ENCODE measurements at regions not wholly inside any gene's neighbourhood (a gene's known extent, or its start where the extent isn't known, plus 50 kb on each side); places are given as distances from the start of the nearest gene placed in this dataset.

DNA sequence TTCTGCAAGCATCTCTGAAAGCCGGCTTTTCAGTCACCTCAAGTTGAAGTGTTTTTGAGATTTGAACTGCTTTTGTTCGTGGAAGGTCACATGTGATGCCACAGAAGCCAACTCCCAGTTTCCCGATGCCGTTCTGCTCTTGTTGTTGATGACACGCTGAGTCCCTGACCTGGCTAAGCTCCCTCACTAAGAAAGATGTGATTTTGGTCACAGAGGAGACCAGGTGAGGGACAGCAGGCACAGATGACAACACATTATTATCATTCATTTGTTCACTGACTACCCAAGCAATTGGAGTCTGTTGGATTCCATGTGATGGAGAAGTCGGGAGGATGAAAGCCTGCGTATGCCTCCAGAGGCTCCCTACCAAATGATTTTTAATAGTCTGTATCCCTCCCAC is 822.4 kb upstream of the RBFOX1 start:
- Histone ChIP-seq H3K27me3 (no peaks in the 10 kb centered on the region), H3K9me3 (no peaks in the 10 kb centered on the region), H3K36me3 (no peaks in the 10 kb centered on the region), H3K4me1 (no peaks in the 10 kb centered on the region), H3K27ac (no peak overlapping the region), H3K4me3 (no peak overlapping the region)
- DNase-seq (ENCODE audit: low spot score) = no peak
- no peak for TF ChIP-seq CTCF (IDR thresholded peaks at IDR 0.05)

GRCh38 chr16:6499413-6499812 is 833.2 kb upstream of the RBFOX1 start:
- H3K36me3 ChIP-seq = no peaks in the 10 kb centered on the region
- no peaks in the 10 kb centered on the region for H3K27me3 ChIP-seq
- TF ChIP-seq CTCF (IDR thresholded peaks at IDR 0.05) = no peak
- no peak overlapping the region for H3K4me3 ChIP-seq
- H3K9me3 ChIP-seq = no peaks in the 10 kb centered on the region
- H3K4me1 ChIP-seq = no peaks in the 10 kb centered on the region
- DNase-seq (ENCODE audit: low spot score) = no peak
- H3K27ac ChIP-seq = no peak overlapping the region

DNA sequence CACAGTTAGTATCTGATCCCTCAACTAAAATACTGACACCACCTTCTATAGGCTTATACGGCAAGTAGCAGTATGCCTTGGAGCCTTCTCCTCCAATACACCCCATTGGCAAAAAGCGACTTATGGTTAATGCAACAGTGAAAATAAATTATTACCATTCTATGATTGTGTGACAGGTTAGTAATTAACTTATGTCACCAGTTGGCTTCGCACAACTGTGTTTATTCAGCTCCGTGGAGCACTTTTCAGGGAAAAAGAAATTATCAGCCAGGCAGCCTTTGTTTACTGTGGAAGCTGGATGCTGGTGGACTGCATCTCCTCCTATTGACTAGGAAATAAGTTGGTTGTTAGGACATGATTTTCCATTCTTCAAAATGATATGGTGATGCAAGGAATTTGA is 833.8 kb upstream of the RBFOX1 start:
- no peaks in the 10 kb centered on the region for H3K9me3 ChIP-seq
- H3K4me3 ChIP-seq = no peak overlapping the region
- no peak for TF ChIP-seq CTCF (IDR thresholded peaks at IDR 0.05)
- no peaks in the 10 kb centered on the region for H3K27me3 ChIP-seq
- H3K4me1 ChIP-seq = no peaks in the 10 kb centered on the region
- no peaks in the 10 kb centered on the region for H3K36me3 ChIP-seq
- no peak for DNase-seq (ENCODE audit: low spot score)
- no peak overlapping the region for H3K27ac ChIP-seq

DNA sequence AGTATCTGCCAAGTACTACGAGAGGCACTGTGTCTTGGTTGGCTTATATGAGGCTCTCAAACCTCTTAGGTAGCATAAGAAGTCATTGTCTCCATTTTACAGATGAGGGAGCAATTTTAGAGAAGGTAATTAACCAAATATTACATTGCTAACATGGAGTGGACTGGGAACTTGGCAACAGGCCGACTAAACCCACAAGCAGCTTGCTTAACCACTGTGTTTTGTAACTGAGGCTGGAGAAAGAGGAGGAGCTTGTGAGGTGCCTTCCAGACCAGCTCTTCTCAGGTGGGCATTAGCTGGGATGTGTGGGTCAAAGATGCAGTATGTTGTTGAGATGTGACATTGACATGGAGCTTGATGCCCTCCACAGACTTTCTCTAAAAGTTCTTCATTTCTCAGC is 835.6 kb upstream of the RBFOX1 start:
- no peaks in the 10 kb centered on the region for H3K9me3 ChIP-seq
- H3K27me3 ChIP-seq = no peaks in the 10 kb centered on the region
- no peak overlapping the region for H3K4me3 ChIP-seq
- H3K27ac ChIP-seq = no peak overlapping the region
- no peaks in the 10 kb centered on the region for H3K36me3 ChIP-seq
- no peaks in the 10 kb centered on the region for H3K4me1 ChIP-seq
- no peak for DNase-seq (ENCODE audit: low spot score)
- TF ChIP-seq CTCF (IDR thresholded peaks at IDR 0.05) = no peak

GRCh38 chr16:6495486-6496210 is 837.0 kb upstream of the RBFOX1 start:
- H3K4me3 ChIP-seq = no peak overlapping the region
- no peaks in the 10 kb centered on the region for H3K36me3 ChIP-seq
- no peak for DNase-seq (ENCODE audit: low spot score)
- no peaks in the 10 kb centered on the region for H3K9me3 ChIP-seq
- TF ChIP-seq CTCF (IDR thresholded peaks at IDR 0.05) = no peak
- H3K27ac ChIP-seq = no peak overlapping the region
- no peaks in the 10 kb centered on the region for H3K27me3 ChIP-seq
- H3K4me1 ChIP-seq = no peaks in the 10 kb centered on the region

- no peak for TF ChIP-seq CTCF (IDR thresholded peaks at IDR 0.05)
- H3K4me1 ChIP-seq = no peaks in the 10 kb centered on the region
- no peaks in the 10 kb centered on the region for H3K27me3 ChIP-seq
- H3K9me3 ChIP-seq = no peaks in the 10 kb centered on the region
- H3K36me3 ChIP-seq = no peaks in the 10 kb centered on the region
- H3K4me3 ChIP-seq = no peak overlapping the region
- no peak for DNase-seq (ENCODE audit: low spot score)
- H3K27ac ChIP-seq = no peak overlapping the region
Observed at GRCh38 chr16:6494716-6495115, 837.9 kb upstream of the RBFOX1 start.

All from right atrium auricular region (tissue), 2 donors.